ENCODE measurements at regions not wholly inside any gene's neighbourhood (a gene's known extent, or its start where the extent isn't known, plus 50 kb on each side); places are given as distances from the start of the nearest gene placed in this dataset.
A peak's percentile ranks its signal among the peaks of the same experiment; 100 is the strongest.

DNA sequence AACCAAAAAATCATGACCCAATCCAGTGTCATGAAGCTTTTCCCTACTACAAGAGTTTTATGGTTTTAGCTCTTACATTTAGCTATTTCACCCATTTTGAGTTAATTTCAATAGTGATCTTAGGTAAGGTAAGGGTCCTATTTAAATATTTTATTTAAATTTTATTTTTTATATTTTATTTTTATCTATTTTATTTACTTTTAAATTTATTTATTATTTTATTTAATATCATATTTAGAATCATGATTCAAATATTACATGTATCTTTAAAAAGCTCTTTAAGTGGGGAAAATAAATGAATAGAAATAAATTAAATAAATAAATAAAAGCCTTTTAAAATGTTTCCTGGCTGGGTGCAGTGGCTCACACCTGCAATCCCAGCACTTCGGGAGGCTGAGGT lies 276.0 kb downstream of the SKIDA1 start:
- no peak for DNase-seq

DNA sequence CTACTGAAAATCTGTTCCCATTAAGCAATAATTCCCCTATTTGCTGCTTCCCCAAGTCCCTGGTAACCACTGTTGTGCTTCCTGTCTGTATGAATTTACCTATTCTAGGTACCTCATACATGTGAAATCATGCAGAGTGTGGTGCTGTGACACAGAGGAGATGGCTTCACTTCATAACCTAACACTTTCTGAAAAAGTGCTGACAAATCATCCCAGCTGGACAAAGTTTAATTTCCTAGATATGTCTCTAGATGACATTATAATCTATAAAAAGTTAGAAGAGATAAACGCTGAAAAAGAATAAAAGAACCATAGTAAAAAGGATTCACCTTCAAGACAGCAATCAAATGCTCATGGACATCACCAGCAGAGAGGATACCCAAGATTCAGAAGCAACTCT lies 277.9 kb downstream of the SKIDA1 start:
- no peak for DNase-seq

DNA sequence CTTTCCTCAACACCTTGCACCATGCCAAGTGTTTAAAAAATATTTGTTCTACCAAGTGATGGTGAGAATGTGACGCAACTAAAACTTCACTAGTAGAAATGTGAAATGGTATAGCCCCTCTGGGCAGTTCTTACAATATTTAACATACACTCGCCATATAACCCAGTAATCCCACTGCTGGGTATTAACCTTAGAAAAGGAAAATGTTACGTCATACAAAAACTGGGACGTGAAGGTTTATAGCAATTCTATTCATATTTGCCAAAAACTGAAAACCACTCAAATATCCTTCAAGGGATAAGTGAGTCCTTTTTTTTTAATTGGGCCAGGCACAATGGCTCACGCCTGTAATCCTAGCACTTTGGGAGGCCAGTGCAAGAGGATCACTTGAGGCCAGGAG lies 279.3 kb downstream of the SKIDA1 start:
- no peak for DNase-seq

DNA sequence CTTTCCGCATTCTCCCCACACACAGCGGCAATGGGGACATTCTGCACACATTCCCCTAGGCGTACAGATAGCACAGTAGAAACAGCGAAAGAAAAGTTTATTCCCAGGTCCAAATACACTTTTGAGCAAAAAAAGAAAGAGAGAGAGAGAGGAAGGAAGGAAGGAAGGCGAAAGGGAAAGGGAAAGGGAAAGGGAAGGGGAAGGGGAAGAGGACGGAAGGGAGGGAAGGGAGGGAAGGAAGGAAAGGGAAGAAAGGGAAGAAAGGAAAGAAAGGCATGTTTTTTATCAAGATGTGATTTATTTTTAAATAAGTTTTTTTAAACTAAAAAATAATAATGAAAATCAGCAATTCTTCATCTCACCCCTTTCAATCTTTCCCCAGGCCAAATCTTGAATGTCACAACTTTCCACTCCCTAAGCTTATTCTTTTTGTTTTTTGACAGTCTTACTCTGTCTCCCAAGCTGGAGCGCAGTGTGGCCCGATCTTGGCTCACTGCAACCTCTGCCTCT lies 281.7 kb downstream of the SKIDA1 start:
- no peak for DNase-seq

DNA sequence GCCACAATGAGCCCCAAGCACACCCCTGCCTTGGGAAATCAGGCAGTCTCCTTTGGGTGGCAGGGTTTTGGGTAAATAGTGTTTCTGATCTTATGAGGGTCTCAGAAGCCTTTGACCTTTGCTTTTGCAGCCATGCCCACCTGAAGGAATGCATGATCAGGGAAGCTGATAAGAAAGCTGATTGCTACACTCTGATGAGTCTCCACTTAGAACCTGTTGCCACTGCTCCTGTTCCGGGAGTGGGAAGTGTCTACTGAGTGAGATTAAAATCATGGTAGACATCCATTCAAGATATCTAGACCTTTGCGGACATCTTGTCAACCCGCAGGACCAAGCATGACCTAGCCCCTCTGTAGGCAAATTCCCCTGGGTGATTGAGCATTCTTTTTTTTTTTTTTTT lies 282.6 kb downstream of the SKIDA1 start:
- no peak for DNase-seq

DNA sequence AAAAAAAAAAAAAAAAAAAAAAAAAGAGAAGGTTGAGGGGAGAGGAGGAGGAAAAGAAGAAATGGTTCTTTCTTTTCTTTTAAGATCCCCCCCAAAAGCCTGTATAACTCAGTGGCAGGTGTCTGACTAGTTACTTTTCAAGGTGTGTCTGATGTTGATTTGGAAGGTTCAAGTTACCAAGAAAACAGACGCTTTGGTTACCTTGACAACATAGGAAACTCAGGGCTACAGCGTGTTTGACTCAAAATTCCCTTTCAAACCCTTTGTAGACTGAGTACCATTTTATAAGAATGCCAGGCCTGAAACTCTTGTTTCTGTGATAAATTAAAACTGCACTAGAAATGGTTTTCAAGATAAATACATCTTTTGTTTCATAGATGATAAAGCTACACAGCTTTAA lies 286.8 kb downstream of the SKIDA1 start:
- DNase-seq = peak; percentile 92

DNA sequence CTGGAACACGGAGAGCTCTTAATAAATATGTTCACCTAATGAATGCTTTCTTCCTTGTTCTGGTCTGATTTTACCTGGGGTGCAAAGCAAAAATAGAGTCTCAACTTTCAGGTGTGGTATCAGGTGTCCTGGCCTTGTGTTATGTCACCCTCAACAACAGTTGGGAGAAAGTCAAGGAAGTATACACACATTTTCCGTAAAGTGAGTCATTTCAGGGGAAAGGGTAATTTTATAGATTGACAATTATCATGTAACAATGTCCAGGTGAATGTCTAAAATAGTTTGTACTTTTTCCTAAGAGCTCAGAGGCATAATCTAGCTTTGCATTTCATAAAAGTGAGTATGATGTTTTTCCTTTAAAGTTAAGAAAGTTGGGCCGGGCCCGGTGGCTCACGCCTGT lies 287.4 kb downstream of the SKIDA1 start:
- DNase-seq = peak; percentile 50

DNA sequence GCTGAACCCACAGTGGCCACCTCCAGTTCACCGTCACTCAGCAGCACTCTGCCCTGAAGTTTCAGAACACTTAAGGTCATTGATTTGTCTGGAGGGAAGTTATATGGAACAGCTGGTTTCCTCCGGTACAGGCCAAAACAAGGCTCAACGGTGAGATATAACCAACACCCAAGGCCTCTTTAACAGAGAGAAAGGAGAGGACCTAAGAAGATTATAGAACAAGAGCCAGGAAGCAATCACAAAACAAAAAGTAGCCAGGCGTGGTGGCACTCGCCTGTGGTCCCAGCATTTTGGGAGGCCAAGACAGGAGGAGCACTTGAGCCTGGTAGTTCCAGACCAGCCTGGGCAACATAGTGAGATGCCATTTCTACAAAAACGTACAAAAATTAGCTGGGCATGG lies 290.7 kb downstream of the SKIDA1 start:
- DNase-seq = no peak

DNA sequence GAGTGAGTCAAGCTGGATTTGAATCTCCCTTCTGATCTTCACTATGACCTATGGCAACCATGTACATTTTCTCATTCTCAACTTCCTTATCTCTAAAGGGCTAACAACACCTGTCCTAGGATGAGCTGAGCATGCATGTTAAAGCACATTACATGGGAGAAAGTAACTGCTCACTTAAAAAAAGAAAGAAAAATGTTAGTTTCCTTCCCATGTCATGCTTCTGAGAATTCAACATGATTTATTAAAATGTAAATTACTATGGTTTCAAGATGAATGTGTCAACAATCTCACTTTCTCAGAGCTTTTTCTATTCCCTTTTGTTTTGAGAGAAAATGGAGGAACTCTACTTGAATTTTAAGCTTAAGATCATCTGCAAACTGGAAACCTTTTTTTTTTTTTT lies 295.3 kb downstream of the SKIDA1 start:
- no peak for DNase-seq

DNA sequence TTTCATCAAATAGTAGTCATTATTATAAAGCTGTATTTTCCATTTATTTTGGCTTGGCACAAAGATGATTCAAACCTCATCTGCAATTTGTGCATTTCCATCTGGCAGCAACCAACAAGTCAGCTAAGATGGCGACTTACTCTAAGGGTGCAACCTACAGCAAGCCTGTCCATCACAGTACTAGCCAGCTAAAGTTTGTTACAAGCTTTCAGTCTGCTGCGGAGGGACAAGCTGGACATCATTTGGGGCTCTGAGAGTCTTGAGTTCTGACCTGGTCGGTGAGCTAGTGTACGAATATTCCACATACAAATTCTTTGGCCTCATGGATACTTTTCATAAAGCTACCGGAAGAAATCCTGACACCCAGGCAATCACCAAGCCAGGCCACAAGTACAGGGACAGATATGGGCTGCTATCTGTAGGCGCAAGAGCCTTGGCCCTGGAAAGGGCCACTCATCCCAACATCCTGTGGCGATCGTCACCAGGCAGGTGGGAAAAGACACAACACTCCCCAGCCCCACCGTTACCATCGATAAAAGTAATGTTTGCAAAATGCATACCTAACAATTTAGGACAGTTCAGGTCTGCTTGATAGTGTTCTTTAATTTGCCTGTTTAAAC lies 307.6 kb downstream of the SKIDA1 start:
- DNase-seq = no peak

DNA sequence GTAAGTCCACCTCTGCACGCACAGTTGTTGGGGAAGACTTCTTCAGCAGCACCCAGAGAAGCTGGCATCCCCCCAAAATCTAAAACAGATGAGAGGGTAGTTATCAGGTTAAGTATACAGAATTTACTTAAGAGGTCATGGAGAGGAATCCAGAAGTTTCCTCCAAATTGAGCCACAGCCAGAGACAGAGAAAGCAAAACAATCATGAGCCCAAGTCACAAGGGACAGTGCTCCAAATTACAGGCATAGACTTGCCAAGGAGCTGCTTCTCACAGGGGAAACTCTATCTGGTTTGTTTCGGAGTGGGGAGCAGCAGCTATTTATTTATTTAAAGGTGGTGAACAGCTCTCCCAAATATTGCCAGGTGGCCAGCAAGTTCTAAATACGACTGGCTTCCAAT lies 308.4 kb downstream of the SKIDA1 start:
- no peak for DNase-seq

DNA sequence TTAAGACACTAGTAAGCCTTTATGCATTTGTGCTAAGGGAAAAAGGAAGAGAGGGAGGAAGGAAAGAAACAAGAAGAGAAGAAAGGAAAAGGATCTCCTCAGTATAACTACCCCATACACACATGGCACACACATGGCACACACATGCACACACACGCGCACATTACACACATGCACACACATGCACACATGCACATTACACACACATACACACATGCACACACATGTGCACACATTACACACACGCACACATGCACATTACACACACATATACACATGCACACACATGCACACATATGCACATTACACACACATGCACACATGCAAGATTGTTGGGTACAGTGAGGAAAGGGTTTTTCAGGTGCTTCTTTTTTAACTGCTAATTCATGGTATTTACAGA lies 311.2 kb downstream of the SKIDA1 start:
- DNase-seq = no peak

DNA sequence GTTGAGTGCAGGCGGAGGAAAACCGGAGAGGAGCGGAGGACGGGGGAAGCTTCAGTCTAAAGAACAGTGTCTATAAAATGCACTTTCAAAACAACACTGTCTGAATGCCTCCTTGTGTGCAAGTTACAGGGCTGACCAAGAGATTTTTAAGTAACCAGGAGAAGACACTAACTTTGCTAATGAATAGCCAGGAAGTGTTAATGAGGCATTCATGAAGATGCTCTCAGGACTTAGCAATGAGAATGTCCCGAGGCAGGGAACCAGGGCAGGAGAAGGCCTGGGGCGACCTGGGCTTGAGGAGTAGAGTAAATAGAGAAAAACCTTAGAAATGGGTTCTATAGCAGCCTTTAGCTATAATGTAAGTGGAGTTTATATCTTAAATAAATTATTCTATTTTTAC lies 312.1 kb downstream of the SKIDA1 start:
- DNase-seq = no peak

DNA sequence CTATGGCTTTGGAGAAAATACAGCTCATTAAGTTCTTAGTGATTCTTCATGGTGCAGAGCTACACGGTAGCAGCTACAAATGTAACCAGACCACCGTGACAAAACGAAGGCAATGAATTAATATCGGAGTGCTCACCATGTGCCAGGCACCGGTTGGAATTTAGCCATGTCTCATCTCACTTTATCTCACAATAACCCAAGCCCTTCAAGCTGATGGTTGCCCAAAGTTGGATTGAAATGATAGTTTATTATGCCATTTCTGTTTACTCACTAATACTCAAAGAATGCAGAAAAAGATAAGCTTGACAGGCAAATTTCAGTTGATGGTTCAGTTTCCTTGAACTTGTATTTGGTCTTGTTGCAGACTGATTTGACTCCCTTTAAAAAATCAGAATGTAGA lies 312.6 kb downstream of the SKIDA1 start:
- no peak for DNase-seq

DNA sequence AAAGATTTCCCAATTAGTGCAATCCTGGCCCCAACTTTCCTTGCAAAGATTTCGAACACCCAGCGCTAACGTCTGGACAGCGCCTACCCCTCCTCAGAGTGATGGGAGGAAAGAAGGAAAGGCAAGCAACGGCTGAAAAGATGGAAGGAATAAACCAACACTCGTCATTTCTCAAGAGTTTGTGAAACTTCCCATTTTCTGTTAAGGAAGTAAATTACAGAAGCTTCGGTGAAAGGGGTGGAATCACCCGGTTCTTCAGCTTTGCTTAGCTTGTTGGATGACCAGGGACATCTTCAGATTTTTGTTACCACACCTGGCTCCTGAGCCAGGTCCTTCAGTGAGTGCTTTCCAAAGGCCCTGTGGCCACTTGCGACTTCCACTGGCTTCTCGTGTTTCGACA lies 313.1 kb downstream of the SKIDA1 start:
- no peak for DNase-seq

DNA sequence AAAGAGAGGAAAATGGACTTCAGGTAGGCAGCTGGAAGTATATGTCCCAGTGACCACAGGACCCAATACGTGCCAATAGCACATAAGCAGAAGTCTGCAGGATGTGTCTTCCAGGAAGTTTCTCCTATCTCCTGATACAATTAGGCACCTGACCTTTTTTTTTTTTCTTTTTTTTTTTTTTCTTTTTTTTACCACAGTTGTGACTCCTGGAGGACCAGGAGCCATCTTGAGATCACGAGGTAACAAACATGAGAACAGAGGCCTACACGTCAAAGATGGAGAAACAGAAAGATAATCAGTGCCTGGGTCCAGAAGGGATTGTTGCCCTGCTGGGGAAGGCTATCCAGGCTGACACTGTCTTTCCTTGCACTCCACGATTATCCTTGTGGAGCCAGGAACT lies 312.4 kb upstream of the NEBL start:
- no peak for DNase-seq

DNA sequence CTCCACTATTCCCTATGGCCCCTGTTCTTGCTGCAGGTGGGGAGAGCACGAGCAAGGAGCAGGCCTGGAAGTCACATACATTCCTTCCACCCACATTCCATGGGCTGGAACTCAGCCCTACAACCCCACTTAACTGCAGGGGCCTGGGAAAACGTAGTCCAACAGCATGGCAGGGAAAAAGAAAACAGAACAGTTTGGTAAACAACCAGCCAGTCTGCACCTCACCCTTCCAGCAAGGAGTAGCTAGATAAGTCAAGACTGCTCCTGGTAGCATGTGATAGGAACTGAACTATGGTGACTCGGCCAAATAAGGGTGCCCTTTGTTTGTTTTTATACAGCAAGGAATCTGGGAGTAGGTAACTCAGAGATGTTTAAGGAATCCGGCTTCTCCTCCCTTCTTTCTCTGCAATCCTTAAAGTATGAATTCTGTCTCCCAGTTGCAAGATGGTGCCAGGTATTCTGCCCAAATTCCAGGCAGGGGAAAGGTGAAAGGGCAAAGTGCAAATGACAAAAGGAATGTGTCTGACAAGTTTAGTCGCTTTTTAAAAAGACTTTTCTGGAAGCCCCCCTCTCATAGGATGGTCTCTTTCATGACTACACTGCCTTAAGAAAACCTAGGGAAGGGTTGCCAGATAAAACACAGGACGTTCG lies 311.7 kb upstream of the NEBL start:
- no peak for DNase-seq

DNA sequence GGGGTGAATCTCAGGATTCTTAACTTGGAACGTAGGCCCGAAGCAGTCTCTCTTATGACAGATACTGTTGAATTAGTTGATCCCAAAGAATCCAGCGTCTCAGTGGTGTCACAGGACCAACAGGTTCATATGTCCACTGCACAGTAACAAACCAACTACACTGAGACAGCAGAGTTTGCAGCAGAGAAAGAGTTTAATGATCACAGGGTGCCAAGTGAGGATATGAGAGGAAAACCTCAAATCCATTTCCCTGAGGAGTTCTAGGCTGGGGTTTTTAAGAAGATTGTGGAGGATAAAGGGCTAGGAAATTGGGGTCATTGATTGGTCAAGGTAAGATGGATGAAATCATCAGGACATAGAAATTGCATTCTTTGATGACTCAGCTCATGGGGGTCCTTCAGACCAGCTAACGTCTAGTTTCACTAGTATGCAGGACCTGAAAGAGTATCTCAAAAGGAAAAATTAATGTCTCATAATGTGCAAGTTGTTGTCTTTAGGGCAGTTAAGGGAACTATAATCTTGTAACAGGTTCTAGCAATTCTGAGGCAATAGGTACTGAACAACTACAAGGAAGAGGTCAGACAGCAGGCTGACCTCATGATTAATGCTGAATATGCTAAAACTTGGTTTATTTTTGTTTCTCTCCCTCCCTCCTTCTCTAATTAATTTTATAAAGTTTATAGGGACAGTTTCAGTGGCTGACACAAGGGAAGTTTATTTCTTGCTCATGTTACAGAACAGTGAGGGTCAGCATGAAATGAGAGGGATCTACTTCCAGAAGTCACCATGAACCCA lies 310.9 kb upstream of the NEBL start:
- no peak for DNase-seq

DNA sequence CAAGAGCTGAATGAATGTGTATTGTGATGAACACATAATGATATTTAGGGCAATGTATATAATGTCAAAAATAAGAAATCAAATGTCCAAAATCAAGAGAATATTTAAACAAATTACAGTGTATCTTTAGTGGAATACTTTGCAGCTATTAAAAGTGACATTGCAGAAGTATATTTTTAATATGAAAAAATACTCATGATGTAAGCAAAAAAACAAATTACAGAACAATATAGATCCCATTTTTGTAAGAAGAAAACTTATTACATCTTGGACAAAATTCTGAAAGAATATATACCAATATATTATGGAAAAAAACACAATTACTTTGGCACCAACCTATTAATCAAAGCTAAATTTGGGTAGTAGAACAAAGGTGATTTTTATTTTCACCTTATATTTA lies 308.2 kb upstream of the NEBL start:
- no peak for DNase-seq

DNA sequence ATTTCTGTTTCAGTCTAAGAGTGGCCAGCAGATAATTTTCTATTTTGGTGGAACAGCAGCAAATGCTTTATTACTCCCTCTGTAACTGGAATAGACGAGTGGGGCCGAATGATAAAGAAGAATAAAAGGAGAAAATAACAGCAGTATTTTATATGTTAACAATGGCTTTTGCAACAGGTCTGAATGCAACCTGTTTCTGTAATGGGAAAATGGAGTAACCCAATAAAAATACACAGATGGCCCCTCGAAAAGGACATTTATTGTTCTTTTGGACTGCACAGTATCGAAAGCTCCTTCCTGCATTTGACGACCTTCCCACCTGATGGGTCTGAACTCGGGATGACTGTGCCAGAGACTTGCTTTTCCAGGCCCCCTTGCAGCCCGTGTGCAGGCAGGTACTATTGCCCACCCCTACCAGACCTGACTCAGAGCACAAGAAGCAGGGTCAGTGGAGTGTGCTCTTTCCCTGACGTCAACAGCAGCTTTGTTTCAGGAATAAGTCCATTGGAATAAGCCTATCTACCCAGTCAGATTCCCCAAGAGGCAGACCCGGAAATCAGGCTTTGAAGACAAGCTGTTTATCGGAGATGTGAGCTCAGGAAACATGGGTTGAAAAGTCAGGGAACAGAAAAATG lies 306.5 kb upstream of the NEBL start:
- DNase-seq = no peak

DNA sequence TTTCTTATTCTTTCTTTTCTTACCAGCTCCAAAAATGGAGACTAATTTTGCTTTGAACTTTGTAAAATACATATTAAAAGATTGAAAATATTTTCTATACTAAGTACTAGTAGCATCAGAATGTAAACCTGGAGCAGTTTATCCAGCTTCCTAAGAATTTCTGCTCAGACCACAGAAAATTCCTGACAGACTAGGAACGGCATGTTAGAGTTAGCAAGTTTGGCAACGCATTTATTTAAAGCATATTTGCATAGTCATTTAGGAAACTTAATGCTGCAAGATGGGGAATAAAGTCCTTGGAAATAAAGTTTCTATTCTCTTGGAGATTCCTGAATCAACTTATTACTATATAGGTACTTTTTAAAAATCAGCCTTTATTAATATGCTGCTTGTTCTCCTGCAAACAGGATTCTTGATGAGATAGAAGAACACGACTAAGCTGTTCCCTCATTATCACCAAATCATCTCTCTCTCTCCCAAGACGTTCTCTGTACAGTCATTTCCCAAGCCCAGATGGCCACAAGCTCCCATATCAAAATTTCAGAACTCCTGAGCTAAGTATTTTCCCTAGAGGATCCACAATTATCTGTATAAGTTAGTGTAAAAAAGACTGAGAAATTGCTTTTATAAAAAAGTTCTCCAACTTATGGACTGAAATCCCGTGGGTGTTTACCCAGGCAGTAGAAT lies 305.8 kb upstream of the NEBL start:
- no peak for DNase-seq

DNA sequence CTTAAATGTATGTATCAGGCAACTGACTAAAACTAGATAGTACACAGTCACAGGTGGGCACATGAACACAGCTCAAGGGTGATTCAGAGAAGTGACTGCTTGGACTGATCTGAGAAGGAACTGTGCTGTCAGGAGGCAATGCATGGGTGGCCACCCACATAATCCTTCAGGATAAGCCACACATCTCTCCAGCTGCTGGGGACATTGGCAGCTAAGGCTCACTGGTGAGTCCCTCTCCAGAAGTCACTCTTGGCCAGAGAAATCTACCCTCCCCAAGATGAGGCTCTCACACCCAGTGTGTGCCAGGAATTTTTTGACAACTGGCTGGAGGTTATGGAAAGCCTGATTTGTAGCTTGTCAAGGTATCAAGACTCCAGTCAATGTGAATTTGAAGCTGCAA lies 302.4 kb upstream of the NEBL start:
- no peak for DNase-seq

DNA sequence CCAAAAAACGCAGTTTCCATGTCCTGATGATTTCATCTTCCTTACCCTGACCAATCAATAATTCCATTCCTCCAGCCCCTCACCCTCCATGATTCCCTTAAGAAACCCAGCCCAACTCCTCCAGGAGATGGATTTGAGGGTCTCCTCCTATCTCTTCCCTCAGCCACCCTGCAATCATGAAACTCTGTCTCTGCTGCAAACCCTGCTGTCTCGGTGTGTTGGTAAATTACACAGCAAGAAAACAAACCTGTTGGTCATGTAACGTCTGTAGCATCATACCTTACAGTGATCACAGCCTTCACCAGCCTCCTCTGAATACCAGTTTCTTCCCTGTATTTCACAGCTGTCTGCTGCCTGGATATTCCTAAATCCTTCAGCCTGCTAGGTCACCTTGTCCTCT lies 300.7 kb upstream of the NEBL start:
- DNase-seq = no peak
